H4 (cell line): ENCODE measurements at regions not wholly inside any gene's neighbourhood (a gene's known extent, or its start where the extent isn't known, plus 50 kb on each side); places are given as distances from the start of the nearest gene placed in this dataset.

Experiments
- DNase-seq: peaks from one replicate; pipeline ENCODE4 v3.0.0-alpha.2; 2015; ENCODE audit warnings: low spot score

DNA sequence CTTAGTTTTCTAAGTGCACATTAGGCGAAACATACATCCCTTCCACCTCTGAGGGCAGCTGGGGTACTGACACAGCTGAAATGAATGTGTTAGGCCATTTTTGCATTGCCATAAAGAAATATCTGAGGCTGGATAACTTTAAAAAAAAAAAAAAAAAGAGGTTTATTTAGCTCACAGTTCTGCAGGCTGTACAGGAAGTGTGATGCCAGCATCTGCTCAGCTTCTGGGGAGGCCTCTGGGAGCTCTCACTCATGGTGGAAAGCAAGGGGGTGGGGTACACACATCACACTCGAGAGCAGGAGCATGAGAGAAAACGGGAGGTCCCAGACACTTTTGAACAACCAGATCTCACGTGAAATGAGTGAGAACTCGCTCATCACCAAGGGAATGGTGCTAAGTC is 158.1 kb downstream of the PSMG1 start:
- no peak for DNase-seq

DNA sequence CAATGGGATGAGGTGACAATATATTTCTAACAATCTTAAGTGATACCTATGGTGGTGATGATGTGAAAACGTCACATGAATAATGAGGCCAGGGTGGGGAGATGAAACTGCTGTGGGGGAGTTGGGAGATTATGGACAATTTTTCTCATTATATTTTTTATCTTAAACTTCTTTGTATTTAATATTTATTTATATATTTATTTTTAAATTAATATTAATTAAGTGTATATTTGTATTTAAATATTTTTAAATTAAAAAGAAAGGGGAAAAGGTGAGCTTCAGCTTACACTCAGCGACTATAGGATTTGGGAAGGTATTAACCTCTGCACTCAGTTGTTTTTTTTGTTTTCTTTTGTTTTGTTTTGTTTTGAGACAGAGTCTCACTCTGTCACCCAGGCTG is 158.7 kb downstream of the PSMG1 start:
- DNase-seq, result no peak

DNA sequence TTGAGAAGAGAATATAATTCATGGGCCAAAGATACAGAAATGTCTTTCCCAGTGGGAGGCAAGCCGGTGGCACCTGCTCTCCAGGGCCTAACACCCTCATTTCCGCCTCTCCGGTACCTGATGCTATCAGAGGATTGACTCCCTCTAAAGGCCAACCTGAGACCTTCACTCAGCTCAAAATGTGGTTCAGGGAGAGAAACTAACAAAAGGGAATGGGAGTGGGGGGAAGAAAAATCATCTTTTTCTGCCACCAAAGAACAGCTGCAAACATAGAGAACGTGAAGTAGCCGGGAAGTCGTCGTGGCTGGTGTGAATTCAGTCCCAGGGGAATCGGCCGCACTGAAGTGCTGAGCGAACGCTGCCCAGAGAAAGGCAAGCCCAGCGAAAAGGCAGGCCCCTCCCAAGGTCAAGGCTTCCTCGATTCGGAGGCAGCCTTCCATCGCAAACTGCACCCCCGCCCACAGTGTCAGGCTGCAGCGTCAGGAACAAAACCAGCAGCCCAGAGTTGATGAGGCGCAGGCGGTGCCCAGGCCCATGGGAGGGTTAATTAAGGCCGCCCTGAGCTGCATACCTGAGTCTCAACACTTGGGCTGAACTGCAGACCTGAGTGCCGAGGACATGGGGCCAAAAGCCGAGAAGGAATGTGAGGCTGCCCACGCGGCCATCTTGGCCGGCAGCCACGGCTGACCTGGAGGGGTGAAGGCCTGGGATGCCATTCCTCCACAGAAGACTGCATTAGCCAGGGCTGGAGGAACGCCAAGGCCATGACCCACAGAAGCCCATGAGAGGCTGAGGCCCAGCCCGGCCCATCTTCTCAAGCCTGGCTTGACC is 160.2 kb downstream of the PSMG1 start:
- DNase-seq, result no peak

DNA sequence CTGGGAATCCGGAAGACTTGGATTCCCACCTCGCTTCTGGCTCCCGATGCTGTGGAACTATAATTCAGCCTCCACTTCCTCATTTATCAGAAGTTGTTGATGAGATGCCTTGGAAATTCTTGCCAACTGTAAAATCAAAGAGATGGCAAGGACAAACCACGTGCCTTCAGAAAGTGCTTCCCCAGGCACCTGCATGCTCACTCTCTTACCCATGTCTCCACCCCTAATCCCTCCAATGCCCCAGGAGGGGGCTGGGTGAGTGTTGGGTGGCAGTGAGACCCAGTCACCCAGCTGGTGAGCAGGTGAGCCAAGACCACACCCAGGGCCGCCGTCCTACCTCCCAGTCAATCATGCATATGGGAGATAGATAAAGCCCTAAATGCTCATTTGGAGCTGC is 160.8 kb downstream of the PSMG1 start:
- no peak for DNase-seq

DNA sequence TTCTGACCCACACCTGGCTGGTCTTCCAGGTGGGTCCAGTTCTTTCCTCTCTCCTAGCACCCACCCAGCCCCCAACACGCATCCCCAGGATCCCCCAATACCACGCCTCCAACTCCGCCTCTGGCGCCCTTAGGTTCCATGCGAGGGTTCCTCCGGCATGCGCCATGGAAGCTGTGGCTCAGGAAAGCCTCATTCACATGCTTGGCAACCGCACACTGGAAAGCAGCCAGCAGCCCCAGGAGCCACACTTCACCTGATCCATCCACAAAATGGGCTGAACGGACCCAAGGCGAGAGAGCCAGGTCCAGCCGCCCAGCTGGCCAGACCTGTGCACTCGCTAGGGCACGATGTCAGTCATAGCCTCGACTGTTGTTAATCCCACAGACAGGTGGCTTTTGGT is 161.2 kb downstream of the PSMG1 start:
- DNase-seq, result no peak

DNA sequence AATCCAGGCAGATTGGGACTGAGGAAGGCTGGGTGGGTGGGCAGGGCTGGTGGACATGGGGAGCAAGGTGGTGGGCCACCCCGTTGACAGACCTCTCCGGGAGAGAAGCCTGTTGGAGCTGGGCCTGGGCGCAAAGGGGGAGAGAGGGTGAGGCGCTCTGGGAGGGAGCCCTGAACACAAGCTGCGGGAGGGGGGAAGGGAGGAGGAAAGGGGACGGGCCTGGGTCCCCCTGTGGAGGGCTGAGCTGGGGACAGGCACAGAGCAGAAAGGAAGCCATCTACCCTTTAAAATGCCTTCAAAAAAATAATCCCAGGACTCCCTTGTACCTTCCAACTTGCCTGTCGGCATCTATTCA is 161.8 kb downstream of the PSMG1 start:
- no peak for DNase-seq

DNA sequence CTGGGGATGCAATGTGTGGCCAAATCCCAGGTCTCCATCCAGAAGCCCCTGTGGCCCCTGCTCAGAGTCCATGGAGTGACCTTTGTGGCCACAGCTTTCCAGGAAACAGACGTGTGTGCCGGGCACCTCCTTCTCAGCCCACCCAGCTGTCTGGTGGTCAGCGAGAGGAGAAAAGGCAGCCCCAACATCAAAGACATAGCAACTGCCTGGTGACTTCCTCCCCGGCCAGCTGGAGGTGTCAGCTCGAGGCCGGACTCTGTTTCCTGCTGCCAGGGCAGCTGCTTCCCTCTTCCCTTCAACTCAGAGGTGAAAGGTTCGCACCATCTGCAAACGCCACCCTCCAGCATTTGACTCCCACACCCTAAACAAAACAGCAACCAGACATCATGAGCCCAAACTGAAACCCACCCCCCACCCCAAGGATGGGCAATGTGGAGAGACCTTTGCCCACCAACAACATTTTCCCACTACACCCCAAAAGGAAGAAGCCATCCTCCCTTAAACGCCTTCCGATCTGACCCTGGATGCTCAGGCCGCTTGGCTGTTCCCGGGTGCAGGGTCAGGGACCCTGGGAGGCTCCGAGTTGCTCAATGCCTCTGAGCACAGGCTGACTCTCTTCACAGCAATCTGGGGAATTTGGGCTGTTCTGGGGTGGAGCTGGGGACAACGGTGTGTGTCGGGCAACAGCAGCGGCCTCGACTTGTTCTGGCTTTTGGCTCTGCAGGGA is 162.3 kb downstream of the PSMG1 start:
- DNase-seq, result no peak

DNA sequence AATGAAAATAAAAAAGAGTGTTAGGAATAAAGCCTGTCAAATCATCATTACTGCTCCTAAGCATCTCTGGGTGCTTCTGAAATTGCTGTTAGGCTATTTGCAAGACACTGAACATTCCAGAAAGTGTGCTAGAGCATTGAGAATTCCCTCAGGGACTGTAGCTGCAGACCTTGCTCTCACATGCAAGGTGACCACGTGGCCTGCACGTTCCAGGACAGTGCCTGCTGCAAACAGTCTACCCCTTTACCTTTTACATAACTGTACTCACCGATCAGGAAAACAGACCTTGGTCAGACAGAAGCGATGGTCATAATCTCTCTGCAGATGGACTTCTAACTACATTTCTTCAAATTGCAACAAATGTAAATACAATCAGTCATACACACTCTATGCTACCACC is 164.5 kb downstream of the PSMG1 start:
- DNase-seq, result no peak

DNA sequence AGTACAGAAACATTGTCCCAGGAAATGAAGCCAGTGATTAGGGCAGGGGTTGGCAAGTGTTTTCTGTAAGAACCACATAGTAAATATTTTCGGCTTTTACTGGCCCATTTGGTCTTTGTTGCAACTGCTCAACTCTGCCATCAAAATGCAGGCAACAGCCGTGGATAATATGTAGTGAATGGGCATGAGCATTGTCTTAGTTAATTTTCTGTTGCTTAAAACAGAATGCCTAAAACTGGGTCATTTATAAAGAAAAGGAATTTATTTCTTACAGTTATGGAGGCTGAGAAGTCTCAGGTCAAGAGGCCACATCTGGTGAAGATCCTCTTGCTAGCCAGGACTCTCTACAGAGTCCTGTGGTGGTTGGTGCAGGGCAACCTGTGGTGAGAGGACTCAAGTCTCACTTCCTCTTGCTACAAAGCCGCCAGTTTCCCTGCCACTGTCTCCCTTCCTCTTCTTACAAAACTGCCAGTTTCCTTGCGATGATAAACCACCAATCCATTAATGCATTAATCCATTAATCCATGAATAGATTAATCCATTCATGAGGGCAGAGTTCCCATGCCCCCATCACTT is 166.4 kb downstream of the PSMG1 start:
- no peak for DNase-seq

DNA sequence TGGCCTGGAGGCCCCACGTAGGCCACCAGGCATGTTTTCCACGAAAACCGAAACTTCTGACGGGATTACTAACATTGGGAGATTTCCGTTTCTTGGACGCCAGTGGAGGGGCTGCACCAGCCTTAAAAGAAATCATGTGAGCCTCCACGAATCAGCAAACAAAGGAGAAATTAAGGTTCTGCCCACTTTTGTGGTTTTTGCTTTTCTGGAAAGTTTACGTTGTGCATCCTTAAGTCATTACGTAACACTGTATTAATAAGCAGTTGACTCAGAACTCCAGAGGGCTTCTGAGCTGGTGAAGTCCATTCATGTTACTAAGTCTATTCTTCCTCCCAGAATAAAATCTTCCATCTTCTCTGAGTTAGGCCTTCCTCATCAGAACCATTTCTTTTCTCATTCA is 168.5 kb downstream of the PSMG1 start:
- peak; percentile 98 for DNase-seq

DNA sequence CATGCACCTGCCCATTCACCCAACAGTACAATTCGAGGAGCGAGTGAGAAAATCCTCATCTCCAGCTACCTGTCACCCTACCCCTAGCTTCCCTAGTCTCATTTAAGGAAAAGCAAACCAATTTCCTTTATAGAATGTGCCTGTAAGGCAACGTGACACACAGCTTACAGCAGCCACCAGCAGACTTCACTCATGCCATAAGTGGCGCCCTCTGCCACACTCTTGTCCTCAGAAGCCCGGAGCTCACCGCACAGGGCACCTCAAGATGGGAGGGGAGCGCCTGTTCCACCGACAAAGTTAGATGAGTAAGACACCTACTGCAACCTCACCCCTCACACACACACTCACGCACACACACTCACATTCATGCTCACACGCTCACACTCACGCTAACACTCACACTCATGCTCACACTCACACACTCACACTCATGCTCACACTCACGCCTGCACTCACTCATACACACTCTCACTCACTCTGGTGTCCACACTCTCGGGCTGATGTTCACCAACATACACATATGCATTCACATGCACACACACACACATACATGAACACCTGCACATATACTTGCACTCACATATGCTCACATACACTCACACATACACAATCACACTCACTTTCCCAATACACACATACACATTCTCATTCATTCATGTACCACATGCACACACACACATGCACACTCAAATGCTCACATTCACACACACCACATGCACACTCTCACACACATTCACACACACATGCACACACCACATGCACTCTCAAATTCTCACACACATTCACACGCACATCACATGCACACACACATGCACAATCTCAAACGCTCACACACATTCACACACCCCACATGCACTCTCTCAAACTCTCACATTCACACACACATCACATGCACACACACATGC is 170.7 kb downstream of the PSMG1 start:
- DNase-seq, result no peak

DNA sequence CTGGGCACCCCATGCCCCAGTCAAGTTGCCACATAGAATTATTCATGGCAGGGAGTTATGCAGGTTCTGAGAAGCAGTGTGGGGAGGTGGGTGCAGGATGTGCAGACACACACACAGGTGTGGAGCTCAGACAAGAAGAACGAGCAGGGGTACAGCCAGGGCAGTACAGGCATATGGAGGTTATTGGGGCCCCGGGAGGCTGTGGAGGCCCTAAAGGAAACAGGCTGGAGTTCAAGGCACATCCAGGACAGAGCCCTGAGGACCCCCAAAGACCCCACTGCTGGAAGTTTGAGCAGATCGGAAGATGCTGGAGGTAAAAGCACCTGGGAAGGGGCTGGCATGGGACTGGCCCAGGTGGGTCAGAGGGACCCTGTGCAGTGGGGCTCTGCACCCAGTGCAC is 171.3 kb downstream of the PSMG1 start:
- DNase-seq, result no peak

DNA sequence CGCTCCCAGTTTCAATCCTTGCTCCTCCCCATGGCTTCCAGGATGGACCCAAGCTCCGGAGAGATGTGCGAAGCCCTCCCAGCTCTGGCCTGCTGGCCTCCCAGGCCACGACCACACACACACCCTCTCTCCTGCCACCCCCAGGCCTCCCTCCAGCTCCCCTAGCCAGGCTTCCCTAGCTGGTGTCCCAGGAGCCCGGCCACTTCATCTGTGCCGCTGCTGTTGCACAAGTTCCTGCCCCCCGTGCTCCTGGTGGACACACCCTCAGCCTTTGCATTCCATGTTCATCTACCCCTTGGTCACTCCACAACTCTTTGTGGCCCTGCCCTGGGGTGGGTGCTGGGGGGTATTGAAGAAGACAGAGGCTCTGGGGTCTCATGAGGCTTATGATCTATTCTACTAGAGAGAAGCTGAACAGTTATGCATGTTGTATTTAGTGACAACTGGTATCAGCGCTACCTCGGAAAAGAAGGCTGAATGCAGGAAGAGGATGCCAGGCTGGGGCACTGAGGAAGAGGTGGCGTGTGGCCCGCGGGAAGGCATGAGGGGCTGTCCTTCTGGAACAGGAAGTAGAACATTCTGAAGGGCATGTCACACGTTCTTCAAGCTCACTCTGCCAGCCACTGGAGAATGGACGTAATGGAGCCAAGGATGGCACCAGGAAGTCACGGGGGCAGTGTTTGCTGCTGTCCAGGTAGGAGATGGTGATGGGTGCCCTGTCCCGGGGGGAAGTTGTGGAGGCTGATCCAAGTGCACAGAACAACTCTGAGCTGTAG is 172.4 kb downstream of the PSMG1 start:
- no peak for DNase-seq

DNA sequence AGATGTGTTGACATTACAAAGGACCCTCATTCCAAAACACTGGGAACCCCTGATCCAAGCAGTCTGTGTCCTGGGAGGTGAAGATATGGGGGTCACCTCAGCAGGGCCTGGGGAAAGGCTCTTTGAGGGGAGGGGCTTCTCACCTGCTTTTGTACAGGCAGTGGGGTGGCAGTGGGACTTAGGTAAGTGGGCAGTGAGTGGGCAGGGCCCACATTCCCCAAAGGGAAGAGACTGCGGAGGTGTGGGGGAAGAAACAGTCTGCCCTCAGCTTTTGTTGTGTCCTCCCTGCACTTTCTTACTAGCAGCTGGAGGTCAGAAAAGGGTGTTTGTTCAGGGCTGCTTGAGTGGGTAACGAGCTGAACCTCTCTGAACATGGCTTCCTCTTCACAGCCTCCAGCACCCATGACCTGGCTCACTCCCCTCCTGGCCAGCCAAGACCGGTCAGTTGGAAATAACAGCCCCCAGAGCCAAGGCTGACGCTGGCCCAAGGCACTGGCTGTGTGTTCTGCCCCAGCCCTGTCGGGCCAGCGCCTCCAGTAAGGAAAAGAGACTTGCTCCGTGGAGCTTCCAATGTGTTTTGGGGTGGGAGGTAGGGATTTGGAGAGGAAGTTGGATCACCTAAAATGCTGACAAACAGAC is 173.5 kb downstream of the PSMG1 start:
- DNase-seq, result no peak

DNA sequence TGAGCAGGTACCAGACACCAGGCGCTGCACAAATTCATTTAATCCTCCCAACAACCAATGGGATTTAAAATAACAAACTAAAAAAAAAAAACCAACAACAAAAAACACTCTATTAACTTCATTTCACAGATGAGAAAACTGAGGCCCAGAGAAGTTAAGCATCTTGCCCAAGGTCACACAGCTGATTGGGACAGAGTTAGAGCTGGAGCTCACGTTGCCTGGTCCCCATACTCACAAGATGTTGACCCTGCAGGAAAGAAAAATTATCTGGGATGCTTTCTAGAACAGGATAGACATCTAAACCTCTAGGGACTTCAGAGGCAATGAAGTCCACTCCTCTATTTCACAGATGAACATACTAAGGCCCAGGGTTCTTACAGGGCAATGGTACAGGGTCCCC is 175.3 kb downstream of the PSMG1 start:
- no peak for DNase-seq

DNA sequence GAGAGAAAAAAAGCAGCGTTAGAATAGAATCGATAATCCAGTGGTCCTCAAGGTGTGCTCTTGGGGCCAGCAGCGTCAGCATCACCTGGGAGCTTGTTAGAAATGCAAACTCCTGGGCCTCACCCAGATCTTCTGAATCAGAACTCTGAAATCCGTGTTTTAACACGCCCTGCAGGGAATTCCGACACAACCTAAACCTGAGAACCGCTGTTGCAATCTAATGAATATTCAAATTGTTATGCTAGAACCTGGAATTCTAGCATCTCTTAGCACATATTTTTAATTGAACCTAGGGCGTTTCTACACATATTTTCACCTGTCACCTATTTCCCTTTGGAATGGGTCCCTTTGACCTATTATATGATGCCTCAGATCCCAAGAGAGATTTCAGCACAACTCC is 175.7 kb downstream of the PSMG1 start:
- DNase-seq, result no peak

DNA sequence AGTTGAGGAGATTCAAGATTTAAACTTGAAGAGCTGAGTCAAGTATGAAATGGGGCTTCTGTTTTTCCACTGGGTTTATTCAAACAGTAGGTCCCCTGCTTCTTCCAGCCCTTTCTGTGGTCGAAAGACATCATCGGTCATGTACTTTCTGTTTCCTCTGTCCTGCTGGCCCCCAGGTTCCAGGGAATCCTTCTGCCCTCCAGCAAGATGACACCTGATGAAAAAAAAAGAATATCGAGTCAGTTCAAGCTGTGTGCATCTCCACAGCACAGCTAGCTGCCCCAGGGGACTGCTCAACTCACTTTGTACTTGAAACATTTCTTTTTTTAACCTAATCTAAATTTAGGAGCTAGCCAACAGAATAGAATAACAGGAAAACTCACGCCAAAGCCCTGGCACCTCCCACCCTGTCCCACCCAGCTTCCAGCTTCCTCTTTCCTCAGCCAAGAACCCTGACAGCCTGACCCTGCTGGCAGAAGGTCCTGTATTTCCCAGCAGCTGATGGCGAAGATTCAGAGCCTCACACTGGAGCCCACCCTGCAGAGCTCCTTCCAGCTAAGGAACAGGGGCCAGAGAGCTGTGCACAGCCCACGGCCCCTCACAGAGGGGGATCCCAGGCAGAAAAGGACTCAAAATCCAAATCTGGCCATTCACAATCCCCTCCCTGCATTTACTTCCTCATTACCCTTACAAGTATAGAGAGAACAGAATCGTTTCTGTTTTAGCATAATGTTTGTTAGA is 176.5 kb downstream of the PSMG1 start:
- no peak for DNase-seq

DNA sequence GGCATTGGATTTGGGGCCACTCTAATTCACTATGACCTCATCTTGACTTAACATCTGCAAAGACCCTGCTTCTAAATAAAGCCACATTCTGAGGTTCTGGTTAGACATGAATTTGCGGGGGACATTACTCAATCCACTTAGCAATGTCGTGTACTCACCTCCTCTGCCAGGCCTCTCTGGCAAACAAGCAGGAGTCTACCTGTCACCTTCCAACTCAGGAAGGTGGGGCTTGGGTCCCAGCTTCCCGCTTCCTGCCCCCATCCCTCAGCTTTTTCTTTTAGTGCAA is 177.8 kb downstream of the PSMG1 start:
- DNase-seq, result no peak

DNA sequence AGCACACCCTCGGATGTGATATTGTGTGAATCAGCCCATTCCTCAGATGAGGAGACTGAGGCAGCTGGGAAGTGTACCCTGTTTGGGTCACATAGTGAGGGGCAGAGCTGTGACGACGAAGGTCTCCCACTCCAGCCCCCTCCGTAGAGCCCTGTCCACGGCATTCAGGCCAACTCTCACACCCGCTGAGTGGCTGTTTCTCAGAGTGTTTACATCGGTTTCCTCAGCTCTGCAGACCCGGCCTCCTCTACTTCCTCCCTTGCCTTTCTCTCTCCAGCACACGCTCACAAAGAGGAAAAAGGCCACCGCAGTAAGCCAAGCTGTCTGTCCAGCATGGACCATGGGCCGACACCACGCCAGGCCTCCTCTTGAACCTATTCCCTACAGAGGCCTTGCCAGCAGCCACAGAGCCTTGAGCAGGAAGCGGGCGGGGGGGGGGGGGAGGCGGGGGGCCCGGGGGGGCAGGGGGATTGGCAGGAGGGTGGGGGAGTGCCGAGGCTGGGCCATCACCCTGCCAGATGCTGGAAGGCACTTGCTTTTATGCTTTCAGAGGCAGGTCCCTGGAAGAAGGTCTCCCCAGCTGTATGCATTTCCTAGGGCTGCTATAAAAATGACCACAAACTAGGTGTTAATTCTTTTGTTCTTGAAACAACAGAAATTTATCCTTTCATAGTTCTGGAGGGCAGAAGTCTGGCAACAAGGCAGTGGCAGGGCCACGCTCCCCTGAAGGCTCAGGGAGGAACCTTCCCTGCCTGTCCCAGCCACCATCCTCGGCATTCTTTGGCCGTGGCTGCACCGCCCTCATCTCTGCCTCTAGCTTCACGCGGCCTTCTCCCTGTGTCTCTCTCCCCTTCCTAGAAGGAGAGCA is 178.4 kb downstream of the PSMG1 start:
- DNase-seq, result peak; percentile 33
